SH-SY5Y (cell line): ENCODE measurements at regions not wholly inside any gene's neighbourhood (a gene's known extent, or its start where the extent isn't known, plus 50 kb on each side); places are given as distances from the start of the nearest gene placed in this dataset.

Experiments
- GATA2 ChIP-seq: IDR thresholded peaks from 2 replicates; pipeline ENCODE4 v1.6.1; 2011; ENCODE audit warnings: mild to moderate bottlenecking, low read depth, low read length
- GATA3 ChIP-seq: IDR thresholded peaks from 2 replicates; pipeline ENCODE4 v1.6.1; 2011; ENCODE audit warnings: low read depth, mild to moderate bottlenecking, low read length, moderate library complexity

DNA sequence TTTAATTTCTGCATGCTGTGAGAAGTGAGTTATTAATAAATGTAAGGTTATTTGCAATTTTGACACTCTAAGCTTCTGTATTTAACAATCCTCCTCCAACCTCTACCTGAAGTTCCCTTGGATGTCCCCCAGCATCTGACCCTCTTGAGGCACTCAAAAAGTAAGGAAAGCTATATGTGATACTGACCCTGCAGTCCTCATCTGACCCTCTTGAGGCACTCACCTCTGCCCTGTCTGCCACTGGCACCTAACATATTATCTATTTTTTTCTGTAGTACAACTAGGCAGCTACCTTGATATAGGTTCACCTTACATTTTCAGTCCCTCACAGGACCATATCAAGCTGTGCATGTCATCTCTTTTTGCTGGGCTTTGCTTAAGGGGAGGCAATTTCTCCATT is 583.4 kb upstream of the PKDCC start:
- TF ChIP-seq GATA2: no peak
- no peak for TF ChIP-seq GATA3
